NCI-H2171 (cell line): ENCODE measurements at regions not wholly inside any gene's neighbourhood (a gene's known extent, or its start where the extent isn't known, plus 50 kb on each side); places are given as distances from the start of the nearest gene placed in this dataset.
"Not testable (repeated sequence)": the region's sequence is repeated elsewhere in the genome, so short reads cannot be mapped to it uniquely, and the experiment has no call there.

ENCODE experiments used
- DNase-seq: peaks from one replicate; lab custom pipeline; 2025; lab: John Stamatoyannopoulos, UW

DNA sequence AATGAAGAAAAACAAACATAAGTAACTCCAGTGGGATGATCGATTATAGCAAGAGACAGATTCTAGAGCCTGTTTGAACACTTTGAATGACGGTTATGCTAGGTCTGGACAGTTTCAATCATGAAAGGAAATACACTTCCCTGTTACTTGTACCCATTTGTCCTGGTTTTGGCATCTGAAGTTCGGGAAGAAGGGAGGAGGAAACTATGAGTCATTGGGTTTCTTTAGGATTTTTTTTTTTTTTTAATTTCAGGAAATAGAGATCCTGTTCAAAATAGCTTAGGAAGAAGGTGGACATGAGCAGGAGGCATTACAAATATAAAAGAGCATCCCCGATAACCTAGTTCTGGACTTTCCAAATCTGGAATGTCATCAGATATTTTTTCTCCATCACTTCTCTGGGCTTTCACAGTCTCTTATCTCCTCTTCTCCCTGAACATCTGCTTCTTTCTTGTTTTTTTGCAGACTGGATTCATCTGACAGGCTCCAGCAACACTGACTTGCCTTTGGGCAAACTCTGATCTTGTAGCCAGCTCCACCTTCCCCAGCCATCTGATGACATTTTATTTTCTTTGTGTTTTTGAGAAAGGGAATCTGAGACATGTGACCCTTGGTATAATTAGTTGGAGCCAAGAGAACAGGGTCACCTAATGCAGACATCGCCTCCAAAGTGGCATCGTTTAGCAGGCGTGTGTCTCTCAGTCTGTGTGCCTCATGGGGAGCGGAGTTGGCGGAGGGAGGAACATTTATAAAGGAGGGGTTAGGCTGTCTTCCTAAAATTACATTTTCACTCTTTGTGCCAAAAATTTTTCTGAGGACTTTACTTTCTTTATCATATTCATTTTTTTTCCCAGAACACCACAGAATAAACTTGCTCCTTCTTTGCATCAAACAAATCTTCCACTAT lies 195.3 kb upstream of the EPHA4 start:
- DNase-seq: no peak

DNA sequence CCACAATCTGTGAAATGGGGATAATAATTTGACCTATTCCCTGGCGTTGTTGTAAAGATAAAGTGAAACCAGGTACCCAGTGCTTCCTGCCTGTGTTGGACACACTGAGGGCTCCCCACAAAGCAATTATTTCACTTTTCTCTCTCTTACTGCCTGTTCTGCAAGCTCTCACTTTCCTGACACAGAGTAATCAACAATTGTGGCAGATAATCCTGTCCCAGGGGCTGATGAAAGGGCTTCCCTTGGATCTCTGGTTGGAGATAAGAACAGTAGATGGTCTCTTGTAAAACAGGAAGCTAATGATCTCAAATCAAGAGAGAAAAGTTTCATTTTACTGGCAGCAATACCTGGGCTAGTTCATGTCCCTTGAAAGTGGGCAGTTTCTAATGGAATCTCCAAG lies 190.4 kb upstream of the EPHA4 start:
- no peak for DNase-seq

DNA sequence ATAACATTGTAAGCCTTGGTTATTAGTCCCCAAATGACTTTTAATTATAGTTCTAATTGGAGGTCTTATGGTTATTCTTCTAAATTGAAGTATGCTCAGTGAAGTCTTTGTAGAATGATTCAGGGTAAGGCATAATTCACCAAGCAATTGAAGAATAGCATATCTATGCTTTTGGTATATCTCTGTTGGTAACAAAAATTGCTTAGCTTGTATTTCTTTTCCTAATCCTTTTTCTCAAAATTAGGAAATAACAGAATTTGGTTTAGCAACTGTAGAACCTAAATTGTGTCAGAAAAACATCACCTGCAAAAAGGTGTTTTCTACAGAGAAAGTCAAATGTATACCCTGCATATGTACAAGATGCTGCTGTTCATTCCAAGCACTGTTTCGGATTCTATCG lies 189.2 kb upstream of the EPHA4 start:
- DNase-seq: no peak

DNA sequence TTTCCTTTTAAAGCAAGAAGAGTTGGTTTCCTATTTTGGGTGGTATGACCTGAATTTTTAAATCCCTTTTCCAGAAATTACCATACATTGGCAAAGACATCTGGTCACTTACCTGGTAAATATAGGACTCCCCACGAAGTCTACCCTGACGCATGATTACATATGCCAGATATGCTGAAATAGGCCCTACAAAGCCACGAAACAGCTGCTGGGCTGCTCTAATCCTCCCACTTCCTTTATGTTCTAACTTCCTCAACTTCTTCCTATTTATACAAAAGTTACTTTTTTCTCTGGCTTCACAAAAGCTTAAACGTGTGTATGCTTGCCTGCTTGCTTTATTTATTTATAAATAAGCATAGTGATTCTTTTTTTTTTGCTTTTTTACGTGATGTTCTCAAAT lies 186.0 kb upstream of the EPHA4 start:
- no peak for DNase-seq

DNA sequence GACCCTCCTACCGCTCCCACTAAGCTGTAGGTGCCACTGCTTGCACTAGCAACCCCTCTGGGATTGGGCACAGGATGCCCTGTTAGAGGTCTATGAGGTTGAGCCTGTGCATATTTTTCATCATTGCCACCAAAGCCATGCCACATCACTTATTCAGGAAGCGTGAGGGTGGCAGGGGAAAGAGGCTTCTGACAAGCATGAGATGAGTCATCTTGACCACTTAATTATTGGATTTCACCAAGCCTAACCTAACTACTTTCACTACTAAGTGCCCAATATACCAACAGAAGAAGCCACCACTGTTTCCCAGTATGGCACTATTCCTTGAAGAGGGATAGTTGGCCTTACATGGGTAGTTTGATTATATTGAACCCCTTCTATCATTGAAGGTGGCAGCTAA lies 181.3 kb upstream of the EPHA4 start:
- no peak for DNase-seq

DNA sequence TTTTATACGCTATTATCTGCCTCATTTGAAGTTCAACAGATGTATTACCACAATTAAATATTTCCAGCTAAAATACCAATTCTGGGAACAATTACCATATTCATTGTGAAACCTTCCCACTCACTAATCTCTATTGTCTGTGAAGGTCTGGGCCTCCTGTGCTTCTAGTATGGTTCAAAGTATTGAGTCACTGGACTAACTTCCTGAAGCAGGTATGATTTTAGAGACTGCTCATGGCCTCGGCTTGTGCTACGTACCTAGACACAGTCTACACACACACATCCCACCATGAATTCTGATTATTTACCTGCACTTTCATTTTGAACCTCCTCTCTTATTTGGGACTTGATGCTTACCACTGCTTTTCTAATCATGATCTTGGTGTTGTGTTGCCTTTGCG lies 180.7 kb upstream of the EPHA4 start:
- DNase-seq: no peak

DNA sequence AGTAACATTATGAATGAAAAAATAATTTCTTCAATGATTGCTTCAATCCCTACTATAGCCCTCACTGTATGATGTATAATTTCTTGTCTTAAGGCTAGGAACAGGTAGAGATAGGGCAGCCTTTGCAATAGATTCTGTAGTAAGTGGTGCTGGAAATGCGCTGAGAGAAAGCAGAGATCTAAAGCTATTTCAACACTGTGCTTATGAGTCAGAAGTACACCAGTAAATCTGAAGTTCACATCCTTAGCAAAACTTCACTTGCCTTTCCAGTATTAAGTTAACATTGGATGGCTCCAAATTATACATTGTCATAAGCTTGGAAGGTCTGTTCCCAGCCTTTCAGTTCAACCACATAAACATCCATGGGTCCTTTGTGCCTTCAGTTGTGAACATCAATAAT lies 178.2 kb upstream of the EPHA4 start:
- DNase-seq: no peak

DNA sequence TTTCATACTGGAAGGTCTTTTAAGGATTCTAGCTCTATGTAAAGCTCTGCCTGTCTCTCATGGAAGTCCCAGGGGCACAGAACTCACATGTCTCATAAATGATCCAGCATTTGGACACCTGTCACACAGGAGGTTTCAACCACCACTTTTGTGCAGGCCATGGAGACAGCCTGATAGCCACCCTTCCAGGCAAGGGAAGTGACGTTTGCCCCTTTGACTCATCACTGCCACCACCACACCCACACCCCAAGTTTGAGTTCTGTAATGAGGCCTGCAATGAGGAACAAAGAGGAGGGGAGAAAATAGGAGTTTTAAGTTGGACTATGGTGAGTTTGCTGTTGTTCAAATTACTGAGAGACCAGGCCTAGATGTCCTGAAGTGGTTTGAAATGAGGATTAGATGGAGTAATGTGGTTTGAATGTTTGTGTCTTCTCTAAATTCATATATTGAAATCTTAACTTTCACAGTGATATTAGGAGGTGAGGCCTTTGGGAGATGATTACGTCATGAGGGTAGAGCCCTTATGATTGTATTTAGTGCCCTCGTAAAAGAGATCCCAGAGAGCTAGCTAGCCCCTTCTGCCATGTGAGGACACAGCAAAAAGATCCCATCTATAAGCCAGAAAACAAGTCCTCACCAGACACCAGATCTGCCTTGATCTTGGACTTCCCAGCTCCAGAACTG lies 175.3 kb upstream of the EPHA4 start:
- DNase-seq: no peak

DNA sequence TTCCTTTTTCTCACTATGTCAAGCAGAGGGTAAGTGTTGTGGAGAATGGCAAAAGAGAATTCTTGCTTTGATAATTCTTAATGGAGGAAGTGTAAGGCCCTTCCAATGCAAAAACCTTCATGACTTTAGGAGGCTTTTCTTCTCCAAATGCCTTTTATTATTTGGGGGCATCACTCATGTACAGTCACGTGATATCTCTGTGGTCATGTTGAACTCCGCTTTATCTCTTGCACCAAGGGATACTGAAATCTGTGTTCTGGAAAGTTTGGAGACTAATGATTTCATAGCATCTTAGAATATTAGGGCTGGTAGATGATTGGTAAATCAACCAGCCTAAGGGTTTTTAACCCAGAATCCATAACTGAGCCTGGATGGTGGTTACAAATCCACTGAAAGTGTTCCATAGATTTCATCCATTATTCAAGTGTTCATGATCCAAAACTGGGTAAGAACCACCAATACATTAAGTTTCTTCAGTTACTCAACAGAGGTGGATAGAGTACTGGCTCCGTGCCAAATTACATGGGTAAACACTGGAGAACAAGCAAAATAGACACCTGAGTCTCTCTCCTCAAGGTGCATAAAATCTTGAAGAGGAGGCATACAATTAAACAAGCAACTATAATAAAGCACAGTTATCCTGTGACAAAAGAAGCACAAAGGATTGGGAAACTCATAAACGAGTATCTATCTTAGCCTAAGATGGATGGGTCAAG lies 169.6 kb upstream of the EPHA4 start:
- no peak for DNase-seq

DNA sequence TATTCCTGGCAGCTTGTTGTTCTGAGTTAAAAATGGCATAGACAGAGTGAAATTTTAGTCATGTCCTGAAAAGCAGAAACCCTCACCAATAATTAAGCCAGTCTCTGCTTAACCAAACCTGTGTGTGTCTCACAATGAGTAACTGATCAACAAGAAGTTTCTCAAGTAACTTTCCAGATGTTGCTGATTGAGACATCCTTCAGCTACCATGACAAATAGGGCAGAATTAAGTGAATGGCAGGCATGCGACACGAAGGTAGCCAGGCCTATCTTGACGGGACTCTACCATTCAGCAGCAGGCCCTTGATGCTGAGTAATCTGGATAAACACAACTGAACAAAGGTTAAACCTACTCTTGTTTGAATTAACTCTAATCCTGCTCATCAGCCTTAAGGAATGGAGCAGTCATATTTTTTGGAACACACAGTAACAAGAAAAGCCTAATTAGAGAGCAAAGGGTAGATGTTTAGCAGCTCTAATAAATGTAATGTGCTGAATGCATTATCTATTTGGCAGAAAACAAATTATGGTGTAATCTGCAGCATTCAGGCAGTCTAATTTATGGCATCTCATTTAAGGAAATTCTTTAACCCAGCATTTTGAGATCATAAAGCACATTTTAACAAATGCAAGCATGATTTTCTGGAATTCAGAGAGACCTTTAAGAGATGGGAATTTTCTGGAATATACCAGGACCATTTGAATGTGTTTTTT lies 159.5 kb upstream of the EPHA4 start:
- DNase-seq: no peak

DNA sequence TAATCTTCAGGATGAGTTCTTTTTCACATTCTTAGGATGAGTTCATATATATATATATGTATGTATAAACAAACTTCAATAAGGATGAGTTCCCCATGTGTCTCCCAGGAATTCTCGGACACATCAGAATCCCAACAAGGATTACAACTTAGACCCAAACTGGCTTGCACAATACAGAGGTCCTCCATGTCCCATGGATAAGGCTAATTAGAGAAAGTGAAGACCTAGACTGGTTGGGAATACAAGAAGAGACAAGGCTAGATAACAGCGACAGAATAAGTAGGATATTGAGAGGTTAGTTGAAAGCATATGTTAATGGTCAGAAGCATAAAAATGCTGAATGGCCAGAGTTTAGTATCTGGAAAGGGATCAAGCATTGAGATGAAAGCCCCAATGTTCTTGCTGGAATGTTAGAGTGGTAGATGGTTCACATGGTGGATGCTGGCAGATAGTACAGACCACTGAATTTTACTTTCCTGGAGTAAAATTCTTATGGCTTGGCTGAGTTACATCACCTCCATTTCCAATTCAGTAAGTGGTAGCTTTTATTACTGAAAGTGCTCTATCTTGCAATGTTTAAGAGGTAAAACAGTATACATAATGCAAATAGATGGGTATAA lies 154.9 kb upstream of the EPHA4 start:
- DNase-seq: no peak

DNA sequence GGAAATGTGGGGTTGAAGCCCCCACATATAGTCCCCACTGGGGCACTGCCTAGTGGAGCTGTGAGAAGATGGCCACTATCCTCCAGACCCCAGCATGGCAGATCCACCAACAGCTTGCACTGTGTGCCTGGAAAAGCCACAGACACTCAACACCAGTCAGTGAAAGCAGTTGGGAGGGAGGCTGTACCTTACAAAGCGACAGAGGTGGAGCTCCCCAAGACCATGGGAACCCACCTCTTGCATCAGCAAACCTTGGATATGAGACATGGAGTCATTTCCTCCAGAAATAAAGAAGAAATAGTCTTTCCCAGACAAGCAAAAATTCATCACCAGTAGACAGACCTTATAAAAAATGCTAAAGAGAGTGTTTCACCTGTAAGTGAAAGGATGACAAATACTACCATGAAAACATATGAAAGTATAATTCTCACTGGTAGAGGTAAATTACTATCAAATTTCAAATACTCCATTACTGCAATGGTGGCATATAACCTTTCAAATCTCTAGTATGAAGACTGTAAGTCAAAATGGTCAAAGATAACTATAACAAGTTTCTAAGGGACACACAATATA lies 152.6 kb upstream of the EPHA4 start:
- DNase-seq: no peak

DNA sequence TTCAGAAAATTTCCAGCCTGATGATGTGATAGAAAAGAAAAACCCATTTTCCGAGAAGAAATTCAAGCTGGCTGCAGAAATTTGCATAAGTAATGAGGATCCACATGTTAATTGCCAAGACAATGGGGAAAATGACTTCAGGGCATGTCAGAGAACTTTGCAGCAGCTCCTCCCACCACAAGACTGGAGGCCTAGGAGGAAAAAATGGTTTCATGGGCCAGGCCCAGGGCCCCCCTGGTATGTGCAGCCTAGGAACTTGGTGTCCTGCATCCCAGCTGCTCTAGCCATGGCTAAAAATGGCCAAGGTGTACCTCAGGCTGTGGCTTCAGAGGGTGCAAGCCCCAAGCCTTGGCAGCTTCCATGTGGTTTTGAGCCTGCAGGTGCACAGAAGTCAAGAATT lies 152.0 kb upstream of the EPHA4 start:
- DNase-seq: not testable (repeated sequence)

DNA sequence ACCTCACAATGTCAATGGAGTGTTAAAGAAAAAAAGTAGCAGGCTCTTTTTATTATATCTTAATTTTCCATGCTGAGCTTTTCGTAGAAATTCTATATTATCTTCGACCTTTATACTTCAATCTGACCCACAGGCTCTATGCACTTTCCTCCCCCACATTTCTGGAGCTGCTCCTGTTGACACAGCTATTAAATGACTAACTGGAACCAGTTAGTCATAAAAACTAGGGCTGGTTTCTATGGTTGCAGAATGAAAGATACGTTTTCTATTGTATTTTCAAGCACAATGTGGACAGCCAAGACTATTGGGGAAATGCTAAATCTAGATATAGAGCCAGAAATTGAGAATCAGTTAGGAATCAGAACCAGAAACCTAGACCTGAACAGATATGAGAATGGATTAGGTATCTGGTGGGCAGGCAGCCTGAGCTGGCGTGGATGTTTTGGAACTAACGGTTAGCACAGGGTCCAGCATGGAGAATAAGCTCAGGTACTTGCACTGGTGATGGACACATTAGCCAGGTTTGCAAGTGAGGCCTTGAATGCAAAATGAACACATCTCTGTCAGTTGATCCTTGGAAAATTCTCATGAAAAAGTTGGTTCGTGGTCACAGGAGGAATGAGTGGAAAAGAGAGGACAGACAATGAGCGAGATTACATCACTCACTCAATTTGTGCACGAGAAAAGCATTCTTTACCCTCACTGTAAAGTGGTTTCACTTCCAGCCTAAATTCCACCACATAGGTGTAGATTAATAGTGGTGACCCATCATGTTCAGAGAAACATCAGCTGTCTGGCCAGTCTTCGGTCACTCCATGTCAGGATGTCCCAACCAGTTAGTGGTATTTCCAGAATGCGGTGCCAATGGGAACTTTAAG lies 144.6 kb upstream of the EPHA4 start:
- no peak for DNase-seq

DNA sequence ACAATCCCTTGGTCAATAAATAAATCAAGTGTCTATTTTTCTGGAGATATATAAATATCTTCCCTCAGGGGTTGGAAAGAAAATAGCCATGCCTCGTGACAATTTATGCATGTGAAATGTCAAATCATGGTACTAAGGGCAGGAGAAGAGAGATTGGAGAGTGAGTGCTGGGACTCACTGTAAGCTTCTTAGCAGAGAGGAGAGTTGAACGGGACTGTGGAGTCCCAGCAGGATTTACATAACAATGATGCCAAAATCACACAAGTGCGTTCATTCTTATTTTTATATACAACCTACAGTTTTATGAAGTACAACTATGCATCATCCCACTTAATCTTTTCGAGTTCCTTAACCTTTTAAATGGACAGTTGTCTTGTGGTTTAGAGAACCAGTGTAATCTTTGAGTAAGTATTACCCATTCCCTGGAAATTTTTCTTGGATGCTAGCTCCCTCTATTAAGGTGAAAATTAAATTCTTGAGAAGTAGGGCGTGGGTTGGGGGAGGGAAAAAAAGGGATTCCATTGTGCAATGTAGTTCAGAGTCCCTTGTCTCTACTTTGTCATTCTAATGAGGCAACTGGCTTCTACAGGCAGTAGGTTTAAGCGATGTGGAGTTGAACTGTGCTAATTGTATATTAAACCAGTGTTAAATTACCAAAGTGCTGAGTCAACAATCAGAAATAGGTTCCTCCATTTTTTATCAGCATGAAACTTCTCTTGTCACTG lies 143.6 kb upstream of the EPHA4 start:
- no peak for DNase-seq

DNA sequence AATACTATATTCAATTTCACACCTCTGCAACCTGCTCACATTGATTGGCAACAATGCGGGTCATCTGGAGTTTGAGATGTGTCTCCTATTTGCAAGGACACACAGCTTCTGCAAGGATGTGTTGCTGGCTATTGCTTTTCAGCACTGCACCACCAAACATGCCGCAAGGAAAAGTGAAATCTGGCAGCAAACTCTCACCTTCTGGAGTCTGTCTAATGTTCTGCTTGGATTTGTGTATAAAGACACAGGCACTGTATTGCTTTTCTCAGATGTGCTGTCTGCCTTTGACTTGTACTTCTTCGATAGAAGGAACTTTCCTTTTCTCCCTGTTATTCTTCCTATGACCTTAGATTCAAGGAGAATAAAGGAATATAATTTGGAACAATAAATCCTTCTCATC lies 138.6 kb upstream of the EPHA4 start:
- DNase-seq: no peak

DNA sequence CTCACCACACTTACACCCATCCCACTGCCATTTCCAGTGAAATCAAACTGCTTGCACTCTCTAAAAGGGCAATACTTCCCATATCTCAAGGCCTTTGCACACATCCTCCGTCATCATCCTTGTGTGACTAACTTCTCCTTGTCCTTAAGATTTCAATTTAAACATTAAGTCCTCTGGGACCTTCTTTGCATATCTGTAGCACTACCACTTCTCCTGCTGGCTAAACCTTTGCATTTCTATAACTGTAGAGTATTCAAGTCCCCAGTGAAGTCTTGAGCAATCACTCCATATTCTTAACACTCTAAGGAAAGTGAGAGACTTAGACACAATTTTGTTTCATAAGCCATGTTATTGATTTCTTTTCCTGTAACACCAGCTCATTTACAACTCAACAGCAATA lies 136.8 kb upstream of the EPHA4 start:
- DNase-seq: no peak

DNA sequence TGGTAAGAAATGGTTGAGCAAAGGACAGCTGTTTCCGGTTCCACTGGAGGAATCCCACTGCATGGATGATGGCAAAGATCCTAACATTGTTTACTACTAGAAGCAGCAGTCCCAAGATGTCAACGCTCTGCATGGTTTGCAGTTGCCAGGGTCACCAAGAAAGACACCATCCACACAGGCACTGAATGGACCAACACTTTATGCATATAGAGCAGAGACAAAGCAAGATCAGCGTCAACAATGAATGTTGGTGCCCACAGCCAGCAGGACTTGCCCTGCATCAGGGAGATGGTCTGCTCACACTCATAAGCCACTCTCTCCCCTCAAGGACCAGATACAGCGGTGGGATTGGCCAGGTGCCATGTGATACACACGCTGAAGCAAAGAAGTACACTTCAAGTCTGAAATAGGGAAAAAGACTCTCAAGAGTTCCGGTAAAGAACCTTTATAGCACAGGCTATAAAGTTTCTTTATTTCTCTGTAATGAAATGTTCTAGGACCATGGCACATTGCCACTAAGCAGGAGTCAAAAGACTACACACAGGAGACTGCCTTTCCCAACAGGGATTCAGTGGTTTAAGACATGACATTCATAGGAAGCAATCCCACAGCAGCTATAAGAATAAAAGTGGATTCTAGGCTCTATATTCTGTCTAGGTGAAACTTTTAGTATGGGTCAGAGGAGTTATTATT lies 133.2 kb upstream of the EPHA4 start:
- no peak for DNase-seq

DNA sequence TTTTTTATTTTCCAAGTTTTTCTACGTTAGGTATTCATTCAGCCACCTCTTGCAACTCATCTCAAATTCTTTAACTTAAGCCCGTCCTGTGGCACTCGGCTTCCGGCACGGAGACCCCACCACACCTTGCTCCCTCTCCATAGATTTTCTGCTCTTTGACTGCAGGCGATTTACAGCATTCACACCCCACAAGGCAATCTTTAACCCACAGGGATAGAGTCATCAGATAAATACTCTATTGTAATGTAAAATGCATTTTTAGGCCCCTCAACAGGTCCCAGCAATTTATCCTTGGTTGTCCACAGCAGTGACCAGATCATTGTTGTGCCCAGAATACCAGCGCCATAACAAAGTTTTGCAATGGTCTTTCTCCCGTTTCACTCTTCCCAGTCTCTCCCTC lies 132.3 kb upstream of the EPHA4 start:
- no peak for DNase-seq
